HG03565 (cell line): ENCODE measurements at regions not wholly inside any gene's neighbourhood (a gene's known extent, or its start where the extent isn't known, plus 50 kb on each side); places are given as distances from the start of the nearest gene placed in this dataset.
"Not testable (repeated sequence)": the region's sequence is repeated elsewhere in the genome, so short reads cannot be mapped to it uniquely, and the experiment has no call there.

Experiments
- ATAC-seq: cut with Tn5 transposase; IDR thresholded peaks from one replicate; pipeline ENCODE4 v1.9.1; 2021; ENCODE audit warnings: mild to moderate bottlenecking, moderate library complexity; ENCODE audit not compliant: unreplicated experiment

DNA sequence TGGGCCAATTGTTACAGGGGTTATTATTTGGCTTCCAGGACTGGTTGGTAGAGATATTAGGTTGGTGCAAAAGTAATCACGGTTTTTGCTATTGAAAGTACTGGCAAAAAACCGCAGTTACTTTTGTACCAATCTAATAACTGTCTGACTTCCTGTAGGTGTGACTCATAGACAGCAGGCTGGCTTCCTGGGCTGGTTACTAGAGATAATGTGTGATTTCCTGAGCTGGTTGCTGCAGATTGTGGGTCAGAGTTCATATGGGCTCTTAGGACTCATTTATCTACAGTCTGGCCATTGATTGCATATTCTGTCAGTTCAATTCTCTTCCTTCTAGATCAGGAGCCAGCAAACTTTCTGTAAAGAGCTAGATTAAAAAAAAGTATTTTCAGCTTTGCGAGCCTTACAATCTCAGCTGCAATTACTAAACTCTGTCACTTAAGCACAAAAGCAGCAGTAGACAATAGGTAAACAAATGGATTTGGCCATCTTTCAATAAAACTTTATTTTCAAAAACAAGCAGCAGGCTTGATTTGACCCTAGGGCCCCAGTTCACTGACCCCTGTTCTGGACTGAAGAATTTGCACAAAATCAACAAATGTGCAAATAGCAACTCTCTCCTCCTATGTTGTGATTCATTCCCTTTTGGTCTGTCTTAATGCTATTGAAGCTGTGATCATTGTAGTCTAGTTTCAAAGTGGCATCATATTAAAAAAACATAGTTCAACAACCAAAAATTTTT is 50.8 kb upstream of the BOD1L1 start:
- ATAC-seq: no peak

DNA sequence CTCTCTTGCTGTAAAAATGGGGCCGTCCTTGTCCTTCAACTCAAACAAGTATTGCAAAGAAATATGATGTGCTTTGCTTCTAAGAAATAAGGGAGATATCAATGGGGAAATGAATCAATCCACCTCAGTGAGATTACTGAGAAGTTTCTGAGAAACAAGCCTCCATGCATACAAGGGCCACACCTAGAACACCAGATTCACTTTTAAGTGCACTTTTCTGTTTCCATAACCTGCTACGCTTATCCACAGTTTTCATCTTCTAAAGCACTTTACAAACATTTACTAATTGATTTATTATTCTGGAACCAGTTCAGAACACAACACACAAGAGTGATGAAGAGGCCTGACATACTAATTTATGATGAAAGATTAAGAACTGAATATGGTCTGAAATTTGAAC is 54.0 kb upstream of the BOD1L1 start:
- ATAC-seq: no peak

DNA sequence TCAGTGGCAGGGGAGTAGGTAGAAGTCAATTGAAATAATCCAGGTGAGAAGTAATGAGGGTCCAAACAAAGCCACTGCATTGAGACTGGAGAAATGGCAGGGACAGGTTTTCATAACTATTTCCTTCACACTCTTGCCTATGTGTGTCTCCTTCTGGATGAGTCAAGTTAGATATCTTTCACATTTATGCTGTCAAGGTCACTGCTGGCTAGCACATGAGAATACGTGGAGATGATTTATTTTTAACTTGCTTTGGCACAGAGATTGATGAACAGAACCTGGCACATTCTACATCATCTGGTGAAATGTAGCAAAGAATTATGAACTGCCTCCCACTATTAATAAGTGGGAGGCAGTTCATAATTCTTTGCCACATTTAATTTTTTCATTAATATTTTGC is 66.7 kb upstream of the BOD1L1 start:
- no peak for ATAC-seq

DNA sequence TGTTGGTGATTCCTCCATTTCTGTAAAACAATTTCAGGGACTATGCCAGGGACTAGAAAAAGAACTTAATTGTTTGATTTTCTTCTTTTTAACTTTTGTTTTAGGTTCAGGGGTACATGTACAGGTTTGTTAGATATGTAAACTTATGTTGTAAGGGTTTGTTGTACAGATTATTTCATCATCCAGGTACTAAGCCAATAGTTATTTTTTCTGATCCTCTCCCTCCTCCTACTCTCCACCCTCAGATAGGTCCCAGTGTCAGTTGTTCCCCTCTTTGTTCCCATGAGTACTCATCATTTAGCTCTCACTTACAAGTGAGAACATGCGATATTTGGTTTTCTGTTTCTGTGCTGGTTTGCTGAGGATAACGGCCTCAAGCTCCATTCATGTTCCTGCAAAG is 70.8 kb upstream of the BOD1L1 start:
- no peak for ATAC-seq

DNA sequence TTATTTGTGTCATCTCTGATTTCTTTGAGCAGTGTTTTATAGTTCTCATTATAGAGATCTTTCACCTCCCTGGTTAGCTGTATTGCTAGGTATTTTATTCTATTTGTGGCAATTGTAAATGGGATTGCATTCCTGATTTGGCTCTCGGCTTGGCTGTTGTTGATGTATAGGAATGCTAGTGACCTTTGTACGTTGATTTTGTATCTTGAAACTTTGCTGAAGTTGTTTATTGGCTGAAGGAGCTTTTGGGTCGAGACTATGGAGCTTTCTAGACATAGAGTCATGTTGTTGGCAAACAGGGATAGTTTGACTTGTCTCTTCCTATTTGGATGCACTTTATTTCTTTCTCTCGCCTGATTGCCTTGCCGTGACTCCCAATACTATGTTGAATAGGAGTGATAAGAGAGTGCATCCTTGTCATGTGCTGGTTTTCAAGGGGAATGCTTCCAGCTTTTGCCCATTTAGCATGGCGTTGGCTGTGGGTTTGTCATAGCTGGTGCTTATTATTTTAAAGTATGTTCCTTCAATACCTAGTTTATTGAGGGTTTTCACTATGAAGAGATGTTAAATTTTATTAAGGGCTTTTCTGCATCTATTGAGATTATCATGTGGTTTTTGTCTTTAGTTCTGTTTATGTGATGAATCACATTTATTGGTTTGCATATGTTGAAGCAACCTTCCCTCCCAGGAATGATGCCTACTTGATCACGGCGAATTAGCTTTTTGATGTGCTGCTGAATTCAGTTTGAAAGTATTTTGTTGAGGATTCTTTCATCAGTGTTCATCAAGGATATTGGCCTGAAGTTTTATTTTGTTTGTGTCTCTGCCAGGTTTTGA is 72.7 kb upstream of the BOD1L1 start:
- ATAC-seq: no peak

DNA sequence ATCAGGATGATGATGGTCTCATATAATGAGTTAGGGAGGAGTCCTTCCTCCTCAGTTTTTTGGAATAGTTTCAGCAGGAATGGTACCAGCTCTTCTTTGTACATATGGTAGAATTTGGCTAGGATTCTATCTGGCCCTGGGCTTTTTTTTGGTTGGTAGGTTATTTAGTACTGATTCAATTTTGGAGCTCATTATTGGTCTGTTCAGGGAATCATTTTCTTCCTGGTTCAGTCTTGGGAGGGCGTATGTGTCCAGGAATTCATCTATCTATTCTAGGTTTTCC is 73.3 kb upstream of the BOD1L1 start:
- not testable (repeated sequence) for ATAC-seq

DNA sequence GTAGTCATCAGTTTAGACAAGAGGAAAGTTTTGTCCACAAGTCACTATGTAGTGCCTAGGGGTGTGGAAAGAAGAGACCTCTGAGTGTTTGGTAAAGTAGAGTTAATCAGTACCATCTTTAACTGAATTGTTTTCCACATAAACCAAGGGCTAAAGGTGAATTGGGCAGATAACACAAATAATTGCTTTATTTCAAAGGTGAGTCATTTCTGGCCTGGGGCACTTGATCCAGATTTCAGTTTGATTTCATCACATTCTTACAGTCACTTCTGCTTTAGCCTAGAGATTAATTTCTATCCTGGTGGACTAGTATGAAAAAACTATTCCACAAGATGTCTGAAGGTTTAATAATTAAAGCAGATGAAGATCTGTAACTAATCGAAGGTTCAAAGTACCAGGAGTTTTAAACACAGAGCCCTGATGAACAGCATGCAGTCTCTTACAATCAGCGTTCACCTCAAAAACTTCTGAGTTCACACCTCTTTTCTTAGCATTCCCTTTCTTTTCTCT is 74.5 kb upstream of the BOD1L1 start:
- no peak for ATAC-seq

DNA sequence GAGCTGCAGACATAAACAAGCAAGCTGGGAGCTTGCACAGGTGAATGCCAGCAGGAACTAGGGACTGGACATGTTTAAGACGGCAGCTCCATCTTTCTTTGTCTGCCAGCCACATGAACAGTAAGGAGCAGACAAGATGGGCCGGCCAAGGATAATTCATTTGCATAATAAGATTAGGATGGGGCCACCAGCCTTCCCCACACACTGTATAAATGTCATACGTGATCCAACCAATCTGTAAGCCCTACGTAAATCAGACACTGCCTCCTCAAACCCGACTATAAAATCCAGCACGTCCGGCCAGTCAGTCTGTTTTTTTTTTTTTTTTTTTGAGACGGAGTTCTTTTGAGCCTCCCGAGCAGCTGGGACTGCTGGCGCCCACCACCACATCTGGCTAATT is 75.6 kb upstream of the BOD1L1 start:
- no peak for ATAC-seq

DNA sequence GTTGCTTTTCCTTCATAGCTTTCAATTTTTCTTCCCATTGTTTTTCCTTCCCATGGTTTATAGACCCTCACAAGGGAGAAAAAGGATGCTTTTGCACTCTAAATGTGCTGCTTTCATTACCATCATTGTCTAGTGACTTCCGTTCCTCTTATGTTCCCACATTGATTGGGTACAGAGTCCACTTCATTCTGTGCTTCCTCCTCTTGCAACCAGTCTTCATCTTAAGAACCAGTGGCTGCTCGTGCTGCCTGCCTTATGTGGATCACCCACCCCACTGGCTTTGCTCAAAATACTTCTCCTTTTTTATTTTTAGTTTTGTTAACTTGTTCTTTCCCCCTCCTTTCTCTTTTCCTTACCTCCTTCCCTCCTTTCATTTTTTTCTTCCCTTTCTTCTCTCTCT is 76.5 kb upstream of the BOD1L1 start:
- no peak for ATAC-seq

DNA sequence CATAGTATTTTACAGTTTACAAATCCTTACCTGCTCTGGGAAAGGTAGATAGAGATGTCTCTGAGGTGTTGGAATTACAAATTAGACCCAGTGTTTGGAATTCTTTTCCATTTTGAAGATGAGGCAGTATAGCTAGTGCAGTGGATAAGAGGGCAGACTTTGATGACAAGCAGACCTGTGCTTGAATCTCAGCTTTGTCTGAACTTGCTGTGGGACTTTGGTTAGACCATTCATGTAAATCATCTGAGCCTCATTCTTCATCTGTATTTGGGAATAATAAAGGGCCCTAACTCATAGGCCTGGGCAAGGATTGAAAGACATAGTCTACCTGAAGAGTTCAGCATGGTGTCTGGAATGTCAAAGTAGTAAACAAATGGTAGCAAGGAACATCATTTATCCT is 77.2 kb upstream of the BOD1L1 start:
- ATAC-seq: no peak

DNA sequence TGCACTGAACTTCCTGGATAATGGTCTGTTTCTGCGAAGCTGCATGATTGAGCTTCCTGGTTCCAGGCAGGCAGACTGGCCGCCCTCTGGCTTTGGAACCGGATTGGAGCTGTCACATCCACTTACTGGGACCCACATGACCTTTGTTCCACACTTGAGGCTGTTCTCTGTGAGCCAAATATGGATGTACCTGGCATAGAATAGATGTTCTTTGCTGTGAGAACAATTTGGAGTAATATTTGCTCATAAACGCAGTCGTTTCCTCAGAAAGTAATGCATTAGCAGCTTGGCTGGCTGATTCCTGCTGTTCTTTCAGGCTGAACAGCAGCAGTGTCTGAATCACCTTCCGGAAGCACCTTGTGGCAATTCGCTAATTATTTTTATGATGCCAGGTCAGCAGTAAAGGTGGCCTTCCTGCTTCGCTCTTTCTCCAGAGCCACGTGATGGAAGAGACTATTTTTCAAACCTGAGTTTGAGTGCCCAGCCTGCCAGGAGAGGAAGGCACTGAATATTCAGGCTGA is 78.1 kb upstream of the BOD1L1 start:
- no peak for ATAC-seq

DNA sequence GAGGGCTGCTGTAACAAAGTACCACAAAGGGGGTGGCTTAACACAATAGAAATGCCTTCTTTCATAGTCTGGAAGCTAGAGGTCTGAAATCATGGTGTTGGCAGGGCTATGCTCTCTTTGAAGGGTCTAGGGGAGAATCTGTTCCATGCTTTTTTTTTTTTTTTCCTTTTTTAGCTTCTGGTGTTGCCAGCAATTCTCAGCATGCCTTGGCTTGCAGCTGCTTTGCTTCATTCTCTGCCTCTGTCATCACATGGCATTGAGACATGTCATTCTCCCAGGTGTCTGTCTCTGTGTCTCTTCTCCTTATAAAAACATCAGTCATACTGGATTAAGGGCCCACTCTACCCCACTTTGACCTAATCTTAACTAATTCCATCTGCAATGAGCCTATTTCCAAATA is 78.6 kb upstream of the BOD1L1 start:
- ATAC-seq: no peak

DNA sequence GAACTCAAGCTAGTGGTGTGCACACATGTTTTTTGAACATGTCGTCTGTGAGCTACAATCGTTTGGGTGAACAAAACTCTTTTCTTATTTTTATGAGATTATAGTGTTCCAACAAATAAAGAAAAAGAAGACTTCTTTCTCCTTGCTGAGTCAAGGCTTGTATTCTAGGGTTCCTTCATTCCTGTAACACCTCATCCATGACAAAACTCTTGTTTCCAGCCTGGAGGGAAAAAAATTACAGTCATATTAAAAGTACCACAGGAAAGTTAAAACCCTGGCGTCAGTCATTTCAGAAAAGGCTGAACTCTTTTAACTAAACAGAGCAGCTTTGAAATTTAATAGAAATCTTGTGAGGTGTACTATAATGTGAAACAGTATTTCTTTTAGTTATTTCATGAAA is 79.2 kb upstream of the BOD1L1 start:
- no peak for ATAC-seq

DNA sequence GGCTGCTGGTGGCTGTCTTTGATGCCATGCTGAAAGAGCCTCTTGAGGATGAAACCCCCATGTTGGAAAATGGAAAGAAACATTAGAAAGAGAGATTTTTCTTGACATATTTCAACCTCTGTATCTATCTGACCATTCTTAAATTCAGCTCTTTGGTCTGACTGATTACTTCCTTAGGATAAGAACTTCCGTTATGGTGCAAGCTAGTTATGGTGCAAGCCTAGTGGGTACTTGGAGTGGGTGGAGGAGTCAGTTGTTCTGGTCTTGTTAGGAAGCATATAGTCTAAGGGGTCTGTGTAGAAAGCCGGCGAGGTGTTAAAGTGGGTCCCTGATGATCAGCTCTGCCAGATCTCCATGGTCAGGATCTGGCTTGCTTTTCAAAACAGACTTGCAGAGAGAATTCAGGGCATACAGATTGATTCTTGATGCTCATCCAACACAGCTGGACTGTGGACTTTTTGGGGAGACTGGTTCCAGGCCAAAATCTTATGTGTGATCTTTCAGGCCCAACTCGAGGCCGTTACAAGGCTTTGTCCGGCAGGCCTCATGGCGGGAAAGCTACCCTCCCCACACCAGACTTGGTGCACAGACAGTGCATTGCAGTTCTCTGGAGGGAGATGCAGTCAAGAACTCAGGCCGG is 82.8 kb upstream of the BOD1L1 start:
- ATAC-seq: no peak

DNA sequence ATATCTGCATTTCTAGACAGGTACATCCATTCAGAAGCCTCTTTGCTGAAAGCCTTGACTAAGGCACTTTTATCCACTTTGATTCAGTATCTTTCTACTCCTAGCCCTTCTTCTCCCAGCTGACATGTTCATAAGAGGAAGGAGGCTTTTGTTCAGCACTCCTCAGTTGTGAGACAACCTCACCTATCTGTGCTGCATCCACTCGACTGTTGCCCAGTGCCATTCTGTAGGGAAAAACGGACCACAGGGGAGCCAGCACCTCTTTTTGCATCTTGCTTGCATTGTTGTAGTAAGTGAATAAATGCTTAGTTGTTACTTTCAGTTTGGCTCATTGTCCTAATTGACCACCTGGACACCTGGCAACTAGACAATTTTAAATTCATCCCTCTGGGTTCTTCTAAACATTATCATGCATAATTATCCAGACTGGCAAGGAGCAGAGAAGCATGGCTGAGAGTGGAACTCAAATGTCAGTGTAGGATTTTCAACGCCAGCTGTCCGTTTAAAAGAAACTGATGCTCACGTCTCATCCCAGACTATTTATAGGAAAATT is 83.8 kb upstream of the BOD1L1 start:
- no peak for ATAC-seq

DNA sequence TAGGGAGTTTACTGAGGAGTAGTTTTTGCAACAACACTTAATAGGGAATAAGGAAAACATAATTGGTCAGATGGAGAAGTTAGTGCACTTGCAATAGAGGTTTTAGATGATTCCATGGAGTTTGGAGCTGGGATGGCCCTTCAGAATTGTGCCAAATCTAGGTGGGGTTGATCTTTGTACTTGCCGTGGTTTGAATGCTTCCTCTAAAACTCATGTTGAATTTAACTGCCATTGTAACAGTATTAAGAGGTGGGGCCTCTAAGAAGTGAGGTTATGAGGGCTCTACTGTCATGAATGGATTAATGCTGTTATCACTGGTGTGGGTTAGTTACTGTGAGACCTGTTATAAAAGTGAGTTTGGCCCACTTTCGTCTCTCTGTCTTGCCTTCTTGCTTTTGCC is 94.4 kb upstream of the BOD1L1 start:
- ATAC-seq: no peak

DNA sequence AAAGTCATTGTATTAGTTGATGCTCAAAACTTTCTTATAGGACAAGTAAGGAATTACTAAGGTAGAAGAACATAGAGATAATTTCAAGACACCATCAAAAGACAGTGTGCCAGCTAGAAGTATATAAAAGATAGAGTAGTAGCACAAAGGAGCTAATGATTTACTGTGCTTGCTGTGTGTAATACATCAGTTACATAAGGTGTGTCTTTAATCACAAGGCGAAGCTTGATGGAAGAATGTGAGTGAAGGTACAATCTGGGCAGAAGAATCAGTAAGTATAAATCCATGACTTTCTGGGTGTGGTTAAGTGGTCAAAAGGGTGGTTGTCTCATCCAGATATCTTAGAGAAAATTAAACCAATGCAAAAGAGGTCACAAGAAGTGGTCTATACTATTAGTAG is 95.1 kb upstream of the BOD1L1 start:
- no peak for ATAC-seq

DNA sequence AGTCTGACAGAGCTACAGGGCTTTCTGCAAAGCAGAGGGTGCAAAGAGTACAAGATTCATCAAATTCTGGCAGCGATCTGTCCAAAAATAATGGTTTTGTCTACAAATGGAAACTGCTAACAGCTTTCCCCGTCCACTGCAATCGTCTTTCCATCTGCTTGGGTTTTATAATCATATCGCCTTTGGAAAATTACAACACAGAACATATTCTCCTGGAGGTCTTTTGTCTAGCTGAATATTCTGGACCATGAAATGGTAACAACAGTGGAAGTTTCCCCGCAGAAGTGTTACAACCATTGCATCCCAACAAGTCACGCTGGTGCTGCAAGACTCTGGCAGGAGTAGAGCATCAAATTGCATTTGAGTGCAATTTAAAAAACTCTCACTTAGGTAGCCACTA is 101.2 kb upstream of the BOD1L1 start:
- no peak for ATAC-seq

DNA sequence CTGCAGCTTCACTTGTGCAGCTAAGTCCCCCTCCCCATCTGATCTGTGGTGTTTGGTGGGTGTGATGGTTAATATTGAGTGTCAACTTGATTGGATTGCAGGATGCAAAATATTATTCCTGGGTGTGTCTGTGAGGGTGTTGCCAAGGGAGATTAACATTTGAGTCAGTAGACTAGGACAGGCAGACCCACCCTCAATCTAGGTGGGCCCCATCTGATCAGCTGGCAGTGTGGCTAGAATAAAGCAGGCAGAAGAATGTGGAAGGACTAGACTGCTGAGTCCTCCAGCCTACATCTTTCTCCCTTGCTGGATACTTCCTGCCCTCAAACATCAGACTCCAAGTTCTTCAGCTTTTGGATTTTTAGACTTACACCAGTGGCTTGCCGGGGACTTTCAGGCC is 103.5 kb upstream of the BOD1L1 start:
- ATAC-seq: no peak

DNA sequence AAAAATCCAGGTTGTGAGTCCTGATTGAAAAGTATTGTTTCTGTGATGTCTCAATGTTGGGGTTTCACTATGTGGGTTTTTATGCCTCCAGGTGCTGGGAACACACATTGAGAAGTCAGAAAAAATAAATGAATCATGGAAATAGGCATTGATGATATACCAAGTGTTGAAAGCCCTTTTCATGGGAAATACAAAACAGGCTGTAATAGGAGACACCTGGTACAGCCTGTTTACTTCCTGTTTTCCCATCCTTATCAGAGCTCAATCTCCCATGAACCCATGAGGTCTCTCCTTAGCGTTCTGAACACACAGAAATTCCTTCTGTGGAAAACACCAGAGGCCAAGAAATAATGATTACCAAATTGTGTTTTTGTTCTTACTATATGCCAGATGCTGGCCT is 106.3 kb upstream of the BOD1L1 start:
- ATAC-seq: no peak

DNA sequence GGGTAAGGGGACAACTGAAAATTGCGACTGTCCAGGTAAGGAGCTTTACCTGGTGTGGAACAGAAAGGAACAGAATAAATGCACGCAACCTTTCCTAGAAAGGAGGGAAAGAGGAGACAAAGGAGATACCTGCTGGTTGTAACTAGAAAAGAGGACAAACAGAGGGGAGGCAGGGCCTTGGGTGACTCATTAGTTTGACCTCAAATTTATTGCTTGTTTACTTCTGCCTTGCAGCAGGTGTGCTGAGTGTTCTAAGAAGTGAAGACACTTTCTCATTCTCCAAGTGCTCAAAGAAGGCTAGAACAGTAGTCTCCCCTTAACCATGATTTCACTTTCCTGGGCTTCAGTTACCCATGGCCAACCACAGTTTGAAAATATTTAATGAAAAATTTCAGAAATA is 123.1 kb upstream of the BOD1L1 start:
- no peak for ATAC-seq

DNA sequence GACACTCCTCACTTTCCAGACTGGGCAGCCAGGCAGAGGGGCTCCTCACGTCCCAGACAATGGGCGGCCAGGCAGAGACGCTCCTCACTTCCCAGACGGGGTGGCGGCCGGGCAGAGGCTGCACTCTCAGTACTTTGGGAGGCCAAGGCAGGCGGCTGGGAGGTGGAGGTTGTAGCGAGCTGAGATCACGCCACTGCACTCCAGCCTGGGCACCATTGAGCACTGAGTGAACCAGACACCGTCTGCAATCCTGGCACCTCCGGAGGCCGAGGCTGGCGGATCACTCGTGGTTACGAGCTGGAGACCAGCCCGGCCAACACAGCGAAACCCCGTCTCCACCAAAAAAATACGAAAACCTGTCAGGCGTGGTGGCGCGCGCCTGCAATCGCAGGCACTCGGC is 134.1 kb upstream of the BOD1L1 start:
- ATAC-seq: not testable (repeated sequence)
